ENCODE measurements at regions not wholly inside any gene's neighbourhood (a gene's known extent, or its start where the extent isn't known, plus 50 kb on each side); places are given as distances from the start of the nearest gene placed in this dataset.

- Histone ChIP-seq H3K27ac (replicated peaks; ENCODE audit: low read length) (no peak overlapping the region), H3K9me3 (replicated peaks in 1 of 2; ENCODE audit: control insufficient read depth in 2 of 2, insufficient read depth in 1 of 2, low read depth in 1 of 2, low read length in 2 of 2) (peaks cover 0 to 5% of the 10 kb centered on the region in 2 donors), H2BK5ac (ENCODE audit: low read length) (no peak overlapping the region), H3K9ac (ENCODE audit: low read depth, low read length, poor library complexity) (no peak overlapping the region), H2AK5ac (ENCODE audit: low read depth, low read length) (no peak overlapping the region), H3K4me2 (ENCODE audit: insufficient read depth, low read length, poor library complexity, severe bottlenecking) (no peak overlapping the region), H2BK120ac (ENCODE audit: low read depth, low read length) (no peak overlapping the region), H2BK15ac (ENCODE audit: low read length) (no peak overlapping the region), H3K27me3 (ENCODE audit: control insufficient read depth in 3 of 3, insufficient read depth in 3 of 3, low read depth in 1 of 3, low read length in 3 of 3) (no peaks in the 10 kb centered on the region), H2BK12ac (ENCODE audit: low read length) (no peak overlapping the region), H3K18ac (ENCODE audit: low read length) (no peak overlapping the region), H3K23ac (ENCODE audit: low read depth, low read length, poor library complexity) (no peak overlapping the region), H3K79me1 (ENCODE audit: low read depth, low read length) (no peaks in the 10 kb centered on the region), H3K36me3 (replicated peaks in 1 of 2; ENCODE audit: control insufficient read depth in 2 of 2, insufficient read depth in 2 of 2, low read length in 2 of 2) (no peaks in the 10 kb centered on the region), H3K4ac (ENCODE audit: low read length) (no peak overlapping the region), H4K8ac (ENCODE audit: low read depth, low read length) (no peak overlapping the region), H2AFZ (ENCODE audit: low read length) (no peak overlapping the region), H3K14ac (ENCODE audit: low read length) (no peak overlapping the region), H3K4me1 (ENCODE audit: control insufficient read depth in 2 of 2, insufficient read depth in 1 of 2, low read depth in 1 of 2, low read length in 2 of 2) (peaks cover 0 to 2% of the 10 kb centered on the region in 2 donors), H4K91ac (ENCODE audit: low read depth, low read length, poor library complexity) (no peak overlapping the region), H3K4me3 (ENCODE audit: low read length in 2 of 2) (no peak overlapping the region)
- no peak for DNase-seq (ENCODE audit: low spot score)
- no CpG with 5 or more reads among the region's 6 CpGs for WGBS, 2 donors (ENCODE audit: extremely low coverage in 2 of 2, insufficient read length in 2 of 2, insufficient replicate concordance in 1 of 2)
Observed at GRCh38 chr4:8731364-8731763, 138.8 kb downstream of the CPZ start.

DNA sequence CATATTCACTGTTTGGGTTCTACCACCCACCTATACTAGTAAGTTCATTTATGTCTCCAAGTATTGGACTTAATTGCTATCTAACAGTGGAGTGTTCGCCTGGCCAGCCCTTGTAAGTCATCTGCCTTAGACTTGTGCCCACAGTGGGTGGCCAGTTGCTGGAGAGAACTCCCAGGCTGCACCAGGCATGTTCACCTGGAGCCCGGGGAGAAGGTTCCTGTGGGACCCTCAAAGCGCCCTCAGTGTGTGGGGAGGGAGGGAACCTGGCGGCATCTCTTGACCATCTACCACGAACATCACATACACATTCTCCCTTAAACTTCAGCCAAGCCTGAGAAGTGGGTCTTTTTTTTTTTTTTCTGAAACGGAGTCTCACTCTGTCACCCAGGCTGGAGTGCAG is 138.1 kb downstream of the CPZ start:
- Histone ChIP-seq H3K14ac (ENCODE audit: low read length) (no peak overlapping the region), H3K27me3 (ENCODE audit: control insufficient read depth in 3 of 3, insufficient read depth in 3 of 3, low read depth in 1 of 3, low read length in 3 of 3) (no peaks in the 10 kb centered on the region), H4K8ac (ENCODE audit: low read depth, low read length) (no peak overlapping the region), H2BK12ac (ENCODE audit: low read length) (no peak overlapping the region), H3K9ac (ENCODE audit: low read depth, low read length, poor library complexity) (no peak overlapping the region), H4K91ac (ENCODE audit: low read depth, low read length, poor library complexity) (no peak overlapping the region), H3K79me1 (ENCODE audit: low read depth, low read length) (no peaks in the 10 kb centered on the region), H3K27ac (replicated peaks; ENCODE audit: low read length) (no peak overlapping the region), H2AK5ac (ENCODE audit: low read depth, low read length) (no peak overlapping the region), H3K4me3 (ENCODE audit: low read length in 2 of 2) (no peak overlapping the region), H3K23ac (ENCODE audit: low read depth, low read length, poor library complexity) (no peak overlapping the region), H3K4me2 (ENCODE audit: insufficient read depth, low read length, poor library complexity, severe bottlenecking) (no peak overlapping the region), H2BK5ac (ENCODE audit: low read length) (no peak overlapping the region), H3K4me1 (ENCODE audit: control insufficient read depth in 2 of 2, insufficient read depth in 1 of 2, low read depth in 1 of 2, low read length in 2 of 2) (peaks cover 0 to 3% of the 10 kb centered on the region in 2 donors), H2AFZ (ENCODE audit: low read length) (no peak overlapping the region), H3K36me3 (replicated peaks in 1 of 2; ENCODE audit: control insufficient read depth in 2 of 2, insufficient read depth in 2 of 2, low read length in 2 of 2) (no peaks in the 10 kb centered on the region), H3K18ac (ENCODE audit: low read length) (no peak overlapping the region), H2BK15ac (ENCODE audit: low read length) (no peak overlapping the region), H3K4ac (ENCODE audit: low read length) (no peak overlapping the region), H2BK120ac (ENCODE audit: low read depth, low read length) (no peak overlapping the region), H3K9me3 (replicated peaks in 1 of 2; ENCODE audit: control insufficient read depth in 2 of 2, insufficient read depth in 1 of 2, low read depth in 1 of 2, low read length in 2 of 2) (peaks cover 0 to 5% of the 10 kb centered on the region in 2 donors)
- no CpG with 5 or more reads among the region's 6 CpGs for WGBS, 2 donors (ENCODE audit: extremely low coverage in 2 of 2, insufficient read length in 2 of 2, insufficient replicate concordance in 1 of 2)
- DNase-seq (ENCODE audit: low spot score) = no peak

- Histone ChIP-seq H3K4me3 (ENCODE audit: low read length in 2 of 2) (no peak overlapping the region), H3K23ac (ENCODE audit: low read depth, low read length, poor library complexity) (no peak overlapping the region), H3K79me1 (ENCODE audit: low read depth, low read length) (no peaks in the 10 kb centered on the region), H4K91ac (ENCODE audit: low read depth, low read length, poor library complexity) (no peak overlapping the region), H3K9ac (ENCODE audit: low read depth, low read length, poor library complexity) (no peak overlapping the region), H2AFZ (ENCODE audit: low read length) (no peak overlapping the region), H4K8ac (ENCODE audit: low read depth, low read length) (no peak overlapping the region), H3K9me3 (replicated peaks in 1 of 2; ENCODE audit: control insufficient read depth in 2 of 2, insufficient read depth in 1 of 2, low read depth in 1 of 2, low read length in 2 of 2) (peaks cover 0 to 5% of the 10 kb centered on the region in 2 donors), H3K14ac (ENCODE audit: low read length) (no peak overlapping the region), H3K4me1 (ENCODE audit: control insufficient read depth in 2 of 2, insufficient read depth in 1 of 2, low read depth in 1 of 2, low read length in 2 of 2) (peaks cover 0 to 3% of the 10 kb centered on the region in 2 donors), H2BK12ac (ENCODE audit: low read length) (no peak overlapping the region), H2BK5ac (ENCODE audit: low read length) (no peak overlapping the region), H3K18ac (ENCODE audit: low read length) (no peak overlapping the region), H2BK15ac (ENCODE audit: low read length) (no peak overlapping the region), H3K36me3 (replicated peaks in 1 of 2; ENCODE audit: control insufficient read depth in 2 of 2, insufficient read depth in 2 of 2, low read length in 2 of 2) (no peaks in the 10 kb centered on the region), H2BK120ac (ENCODE audit: low read depth, low read length) (no peak overlapping the region), H3K4me2 (ENCODE audit: insufficient read depth, low read length, poor library complexity, severe bottlenecking) (no peak overlapping the region), H2AK5ac (ENCODE audit: low read depth, low read length) (peak overlapping the region; percentile 41), H3K4ac (ENCODE audit: low read length) (no peak overlapping the region), H3K27ac (replicated peaks; ENCODE audit: low read length) (no peak overlapping the region), H3K27me3 (ENCODE audit: control insufficient read depth in 3 of 3, insufficient read depth in 3 of 3, low read depth in 1 of 3, low read length in 3 of 3) (peaks cover 0 to under 1% (median 0%) of the 10 kb centered on the region in 3 experiments)
- DNase-seq (ENCODE audit: low spot score) = no peak
- WGBS, 2 donors (ENCODE audit: extremely low coverage in 2 of 2, insufficient read length in 2 of 2, insufficient replicate concordance in 1 of 2) = no CpG with 5 or more reads among the region's 9 CpGs
Observed at GRCh38 chr4:8730159-8730558, 137.6 kb downstream of the CPZ start.

- Histone ChIP-seq H2AFZ (ENCODE audit: low read length) (no peak overlapping the region), H2BK5ac (ENCODE audit: low read length) (peak overlapping the region; percentile 53), H3K4me2 (ENCODE audit: insufficient read depth, low read length, poor library complexity, severe bottlenecking) (no peak overlapping the region), H4K8ac (ENCODE audit: low read depth, low read length) (no peak overlapping the region), H3K23ac (ENCODE audit: low read depth, low read length, poor library complexity) (no peak overlapping the region), H3K18ac (ENCODE audit: low read length) (no peak overlapping the region), H3K4me1 (ENCODE audit: control insufficient read depth in 2 of 2, insufficient read depth in 1 of 2, low read depth in 1 of 2, low read length in 2 of 2) (peaks cover 0 to 3% of the 10 kb centered on the region in 2 donors), H4K91ac (ENCODE audit: low read depth, low read length, poor library complexity) (no peak overlapping the region), H3K14ac (ENCODE audit: low read length) (no peak overlapping the region), H3K4me3 (ENCODE audit: low read length in 2 of 2) (no peak overlapping the region), H2BK15ac (ENCODE audit: low read length) (no peak overlapping the region), H3K9ac (ENCODE audit: low read depth, low read length, poor library complexity) (no peak overlapping the region), H2BK12ac (ENCODE audit: low read length) (no peak overlapping the region), H2BK120ac (ENCODE audit: low read depth, low read length) (peak overlapping the region; percentile 67), H2AK5ac (ENCODE audit: low read depth, low read length) (peak overlapping the region; percentile 41), H3K27ac (replicated peaks; ENCODE audit: low read length) (no peak overlapping the region), H3K27me3 (ENCODE audit: control insufficient read depth in 3 of 3, insufficient read depth in 3 of 3, low read depth in 1 of 3, low read length in 3 of 3) (peaks cover 0 to 5% (median 0%) of the 10 kb centered on the region in 3 experiments), H3K79me1 (ENCODE audit: low read depth, low read length) (no peaks in the 10 kb centered on the region), H3K4ac (ENCODE audit: low read length) (no peak overlapping the region), H3K36me3 (replicated peaks in 1 of 2; ENCODE audit: control insufficient read depth in 2 of 2, insufficient read depth in 2 of 2, low read length in 2 of 2) (no peaks in the 10 kb centered on the region), H3K9me3 (replicated peaks in 1 of 2; ENCODE audit: control insufficient read depth in 2 of 2, insufficient read depth in 1 of 2, low read depth in 1 of 2, low read length in 2 of 2) (peaks cover 0 to 3% of the 10 kb centered on the region in 2 donors)
- WGBS, 2 donors (ENCODE audit: extremely low coverage in 2 of 2, insufficient read length in 2 of 2, insufficient replicate concordance in 1 of 2) = no CpG with 5 or more reads among the region's 18 CpGs
- no peak for DNase-seq (ENCODE audit: low spot score)
Observed at GRCh38 chr4:8729408-8730149, 137.0 kb downstream of the CPZ start.

Data from neuronal stem cell (in vitro differentiated cells).